Fibroblast of skin of left quadriceps (primary cell): ENCODE measurements at regions not wholly inside any gene's neighbourhood (a gene's known extent, or its start where the extent isn't known, plus 50 kb on each side); places are given as distances from the start of the nearest gene placed in this dataset.

ENCODE experiments used
- DNase-seq, 2 experiments: peaks; one replicate each; pipeline ENCODE4 v3.0.0-alpha.2; 2013; ENCODE audit warnings: low read depth in 2 of 2

- DNase-seq = no peak
Measured at GRCh38 chr1:90494748-90495282, 222.3 kb downstream of the BARHL2 start.

DNA sequence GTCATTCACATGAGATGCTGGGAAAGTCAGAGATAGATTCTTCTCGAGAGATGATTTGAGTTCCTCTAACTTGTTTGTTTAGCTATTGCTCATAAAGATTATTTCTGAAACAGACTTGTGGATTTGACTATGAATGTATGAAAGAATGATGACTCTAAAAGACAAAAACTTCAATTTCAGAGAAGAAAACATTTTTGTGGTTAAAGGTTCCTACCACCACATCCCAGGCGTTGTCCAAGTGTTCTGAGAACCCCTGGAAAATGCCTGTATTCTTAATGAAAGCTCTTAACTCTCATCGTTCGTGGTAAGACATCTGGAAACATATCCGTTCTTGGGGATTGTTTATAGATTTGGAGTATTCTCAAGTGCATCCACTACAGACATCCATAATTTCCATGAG lies 228.7 kb downstream of the BARHL2 start:
- DNase-seq = peak; percentile 1 to 10

GRCh38 chr1:90486996-90487395 lies 230.1 kb downstream of the BARHL2 start:
- no peak for DNase-seq

GRCh38 chr1:90486134-90486824 lies 230.8 kb downstream of the BARHL2 start:
- DNase-seq = no peak

DNA sequence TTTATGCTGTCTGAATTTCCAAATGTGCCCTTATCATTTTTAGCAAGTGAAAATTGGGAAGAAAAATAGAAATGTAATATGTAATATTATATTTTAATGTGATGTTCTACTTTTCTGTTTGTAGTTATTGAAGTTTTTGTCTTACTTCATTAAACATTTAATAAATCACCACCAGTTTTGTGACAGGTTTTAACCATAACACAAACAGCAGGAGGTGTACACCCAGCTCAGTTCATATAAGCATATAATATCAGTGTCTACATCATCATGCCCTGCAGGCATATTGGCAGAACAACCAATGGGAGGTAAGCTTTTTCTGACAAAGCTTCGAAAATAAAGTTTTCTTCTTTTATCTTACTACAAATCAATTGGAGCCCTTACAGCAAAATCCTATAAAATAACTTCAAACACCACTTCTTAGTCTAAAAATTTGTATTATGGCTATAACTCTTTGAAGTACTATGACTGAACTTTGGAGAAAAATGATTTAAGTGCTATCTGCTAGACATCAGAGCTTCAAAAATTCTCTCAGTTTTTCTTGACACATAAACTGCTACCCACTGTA lies 236.7 kb downstream of the BARHL2 start:
- no peak for DNase-seq

- DNase-seq = no peak
Measured at GRCh38 chr1:90476994-90477393, 240.1 kb downstream of the BARHL2 start.

- no peak for DNase-seq
Measured at GRCh38 chr1:90476411-90476810, 240.7 kb downstream of the BARHL2 start.

DNA sequence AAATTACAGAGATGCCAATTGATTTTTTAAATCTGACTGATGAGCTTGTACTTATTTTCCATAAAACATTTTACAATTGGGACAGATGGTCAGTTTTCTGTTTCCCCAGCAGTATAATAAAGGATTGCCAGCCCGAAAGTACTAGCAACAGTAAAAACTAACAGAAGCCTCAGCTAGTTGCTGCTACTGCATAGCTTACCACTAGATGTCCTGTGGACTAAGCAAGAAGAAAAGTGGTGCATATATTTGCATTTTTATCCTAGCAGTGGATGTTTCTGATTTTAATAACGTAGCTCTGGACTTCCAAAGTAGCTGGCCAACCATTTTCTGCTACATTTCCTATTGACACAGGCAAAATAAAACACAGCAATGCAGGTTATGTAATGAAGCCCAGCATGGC lies 241.5 kb downstream of the BARHL2 start:
- DNase-seq = no peak

- DNase-seq = no peak
Measured at GRCh38 chr1:90474731-90475130, 242.4 kb downstream of the BARHL2 start.

DNA sequence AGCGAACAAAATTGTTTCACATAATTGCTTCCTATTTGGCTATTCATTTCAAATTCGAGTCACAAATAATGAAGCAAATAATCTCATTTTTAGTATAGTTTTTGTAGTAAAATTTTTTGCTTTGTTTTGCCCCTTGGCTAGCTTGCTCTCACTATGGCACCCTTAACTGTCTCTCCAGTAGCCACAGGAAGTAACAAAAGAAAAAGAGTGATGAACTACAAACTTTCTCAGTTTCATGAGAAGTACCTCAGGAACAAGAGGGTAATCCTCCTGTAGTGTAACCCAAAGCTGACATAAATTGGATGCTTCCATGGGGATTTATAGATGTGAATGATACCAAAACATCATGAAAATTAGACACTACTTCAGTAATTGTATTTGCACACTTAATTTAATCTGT lies 242.9 kb downstream of the BARHL2 start:
- no peak for DNase-seq

- DNase-seq = no peak
Measured at GRCh38 chr1:90472775-90473174, 244.3 kb downstream of the BARHL2 start.

DNA sequence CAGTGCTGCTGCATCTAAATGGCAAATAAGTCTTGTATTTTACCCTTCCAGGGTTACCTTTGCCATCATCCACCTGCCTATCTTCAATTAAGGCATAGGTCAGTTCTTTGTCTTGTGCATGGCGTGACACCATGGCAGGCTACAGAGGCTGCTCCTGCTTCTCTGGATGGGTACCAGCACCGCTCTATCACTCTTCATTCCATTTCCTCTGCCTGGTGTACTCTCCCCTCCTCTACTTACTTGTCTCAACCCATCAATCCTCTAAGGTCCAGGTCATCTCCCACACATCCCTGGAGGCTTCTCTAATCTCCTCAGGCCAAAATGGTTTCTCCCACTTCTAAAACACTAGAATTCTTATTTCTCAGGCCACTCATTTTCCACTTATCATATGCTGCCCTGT lies 257.5 kb downstream of the BARHL2 start:
- DNase-seq = no peak

GRCh38 chr1:90457985-90458384 lies 259.1 kb downstream of the BARHL2 start:
- no peak for DNase-seq

GRCh38 chr1:90452491-90452890 lies 264.6 kb downstream of the BARHL2 start:
- no peak for DNase-seq

DNA sequence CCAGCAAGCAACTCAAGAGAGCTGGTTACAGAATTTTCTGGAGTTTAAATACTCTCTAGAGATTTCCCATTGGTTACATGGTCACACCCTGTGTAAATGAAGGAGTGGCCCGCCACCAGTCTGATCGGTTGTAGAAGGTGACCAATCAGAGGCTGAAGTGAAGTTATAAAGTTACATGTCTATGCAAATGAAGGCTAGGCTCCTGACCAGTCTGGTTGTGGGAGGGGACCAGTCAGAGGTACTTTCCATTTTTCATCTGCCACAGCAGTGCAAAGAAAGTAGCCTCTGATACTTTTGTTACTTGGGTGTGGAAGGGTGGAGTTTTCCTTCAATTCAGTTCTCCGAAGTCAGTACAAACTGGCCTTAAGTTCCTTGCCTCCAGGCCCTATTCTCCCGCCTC lies 273.7 kb downstream of the BARHL2 start:
- no peak for DNase-seq

DNA sequence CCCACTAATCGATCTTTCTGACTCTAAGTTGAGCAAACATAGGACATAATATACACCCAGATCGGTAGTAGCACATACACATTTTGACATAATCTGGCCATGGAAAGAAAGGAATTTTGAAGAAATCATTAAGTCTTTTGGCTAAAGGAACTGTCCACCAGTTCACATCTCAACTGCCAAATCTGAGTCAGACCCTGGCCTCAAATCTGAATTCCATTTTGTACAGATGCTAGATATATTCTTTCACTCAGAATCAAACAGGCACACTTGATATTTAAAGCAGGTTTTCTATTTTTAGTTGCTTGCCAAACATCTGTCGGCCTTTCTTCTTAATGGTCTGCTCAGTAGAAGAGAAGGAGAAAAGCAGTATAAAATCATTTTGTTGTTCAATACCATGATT lies 281.8 kb downstream of the BARHL2 start:
- DNase-seq = no peak

GRCh38 chr1:90434460-90434859 lies 282.6 kb downstream of the BARHL2 start:
- no peak for DNase-seq

GRCh38 chr1:90417126-90417525 lies 300.0 kb downstream of the BARHL2 start:
- no peak for DNase-seq

- no peak for DNase-seq
Measured at GRCh38 chr1:90414201-90414600, 302.9 kb downstream of the BARHL2 start.

DNA sequence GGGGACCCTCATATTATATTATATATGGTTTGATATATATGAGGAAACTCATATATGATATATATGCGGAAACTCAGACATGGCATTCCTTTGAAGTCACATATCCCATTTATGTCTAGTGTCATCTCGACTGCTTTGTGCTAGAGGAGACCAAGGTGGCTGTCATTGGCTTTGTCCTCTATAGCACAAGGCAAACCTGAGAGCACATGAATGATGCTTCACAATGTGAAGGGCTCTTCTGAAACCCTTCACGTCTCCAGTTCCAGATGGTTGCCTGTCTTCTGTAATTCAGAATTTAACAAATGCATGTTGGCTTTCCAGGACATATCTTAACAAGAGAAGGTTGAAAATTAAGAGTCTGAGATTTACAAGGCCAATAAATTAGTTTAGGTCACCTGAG lies 303.6 kb downstream of the BARHL2 start:
- DNase-seq = no peak

- no peak for DNase-seq
Measured at GRCh38 chr1:90412563-90412962, 304.5 kb downstream of the BARHL2 start.

GRCh38 chr1:90411185-90411584 lies 305.9 kb downstream of the BARHL2 start:
- DNase-seq = no peak

GRCh38 chr1:90407737-90408136 lies 309.4 kb downstream of the BARHL2 start:
- DNase-seq = no peak

DNA sequence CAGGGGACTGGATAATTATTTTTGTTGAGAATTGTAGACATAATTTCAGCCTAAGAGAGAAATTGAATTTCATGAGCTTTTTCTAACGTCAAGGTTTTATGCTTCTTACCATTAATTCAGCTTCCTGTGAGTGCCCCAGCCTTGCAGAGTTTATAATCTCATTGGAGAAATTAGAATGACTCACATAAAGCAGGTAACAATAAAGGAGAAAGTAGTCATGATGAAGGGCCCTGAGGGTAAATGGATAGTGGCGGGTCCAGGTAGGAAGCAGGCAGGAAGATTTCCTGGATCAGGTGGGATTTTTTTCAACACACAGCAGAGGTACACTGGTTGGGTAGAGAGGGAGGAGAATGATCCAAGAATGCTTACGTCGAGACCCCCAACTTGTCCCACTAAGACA lies 311.4 kb downstream of the BARHL2 start:
- DNase-seq = no peak
